Muscle of arm (tissue), 1 donor: ENCODE measurements at regions not wholly inside any gene's neighbourhood (a gene's known extent, or its start where the extent isn't known, plus 50 kb on each side); places are given as distances from the start of the nearest gene placed in this dataset.

Source experiments
- DNase-seq: peaks from one replicate; pipeline ENCODE4 v3.0.0-alpha.2; 2013

DNA sequence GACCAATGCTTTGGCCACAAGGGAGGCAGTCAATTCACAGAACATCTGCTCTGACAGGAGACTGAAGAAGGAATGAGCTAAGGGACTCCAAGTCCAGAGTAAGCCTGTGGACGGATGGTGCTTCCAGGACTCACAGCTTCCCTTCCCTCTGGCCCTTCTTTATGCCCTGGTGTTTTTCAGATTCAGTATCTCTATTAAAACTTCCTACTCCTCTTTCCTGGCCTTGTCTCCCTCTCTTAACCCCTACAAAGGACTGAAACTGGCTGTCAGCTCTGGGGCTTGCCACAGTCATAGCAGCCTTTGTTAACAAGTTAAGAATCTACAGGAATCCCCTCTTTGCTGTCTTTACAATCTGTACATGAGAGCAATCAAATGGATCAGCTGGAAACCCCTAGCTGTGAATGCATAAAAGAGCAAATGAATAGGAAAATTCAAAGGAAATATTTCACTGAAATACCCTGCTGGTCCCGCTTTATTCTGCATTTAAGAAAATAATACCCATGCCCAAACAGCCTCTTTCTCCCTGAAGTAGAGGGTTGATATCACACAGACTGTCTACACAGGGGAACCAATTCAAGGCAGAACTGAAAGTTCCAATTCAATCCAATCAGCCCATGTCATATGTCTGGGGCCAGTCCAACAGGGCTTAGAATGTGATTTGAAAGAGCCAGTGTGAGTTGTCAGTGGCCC is 192.3 kb downstream of the MZT1 start:
- no peak for DNase-seq

DNA sequence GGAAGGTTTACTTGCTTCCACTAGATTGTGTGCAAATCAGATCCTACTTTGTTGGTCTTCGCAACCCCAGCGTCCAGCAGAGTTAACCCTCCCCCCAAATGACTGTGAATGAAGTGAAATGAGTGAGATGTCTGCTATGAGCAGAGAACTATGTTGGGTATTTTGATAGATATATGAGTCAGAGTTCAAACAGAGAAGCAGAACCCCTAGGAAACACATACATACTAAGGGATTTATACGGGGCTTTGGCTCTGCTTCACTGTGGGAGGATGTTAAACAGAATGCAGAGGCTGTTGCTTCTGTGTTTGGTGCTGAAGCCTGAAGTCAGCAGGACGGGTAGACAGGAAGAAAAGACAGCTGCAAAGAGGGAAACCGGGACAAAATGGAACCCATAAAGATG is 197.0 kb downstream of the MZT1 start:
- no peak for DNase-seq

DNA sequence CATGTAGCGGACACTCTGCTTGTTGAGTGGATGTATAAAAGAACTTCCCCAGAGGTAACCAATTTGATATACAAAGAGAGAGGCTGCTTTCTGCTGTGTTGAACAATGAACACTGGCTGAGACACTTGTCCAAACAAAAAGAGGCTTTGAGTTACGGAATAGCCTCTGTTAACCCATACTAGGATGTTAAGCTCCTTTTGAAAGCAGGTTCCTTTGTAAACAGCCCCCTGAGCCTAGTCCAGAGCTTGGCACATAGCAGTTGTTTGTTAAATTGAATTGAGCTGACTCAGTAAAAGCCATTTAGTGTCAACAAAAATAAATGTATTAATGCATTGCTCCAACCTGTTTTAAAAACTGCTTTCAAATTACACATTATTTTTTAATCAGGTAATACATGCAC is 200.1 kb downstream of the MZT1 start:
- DNase-seq: no peak

GRCh38 chr13:72523593-72523992 is 203.8 kb downstream of the MZT1 start:
- no peak for DNase-seq

GRCh38 chr13:72523049-72523448 is 204.4 kb downstream of the MZT1 start:
- no peak for DNase-seq

- no peak for DNase-seq
Observed at GRCh38 chr13:72521940-72522661, 205.3 kb downstream of the MZT1 start.

- DNase-seq: peak; percentile 7
Observed at GRCh38 chr13:72514146-72514545, 213.3 kb downstream of the MZT1 start.

DNA sequence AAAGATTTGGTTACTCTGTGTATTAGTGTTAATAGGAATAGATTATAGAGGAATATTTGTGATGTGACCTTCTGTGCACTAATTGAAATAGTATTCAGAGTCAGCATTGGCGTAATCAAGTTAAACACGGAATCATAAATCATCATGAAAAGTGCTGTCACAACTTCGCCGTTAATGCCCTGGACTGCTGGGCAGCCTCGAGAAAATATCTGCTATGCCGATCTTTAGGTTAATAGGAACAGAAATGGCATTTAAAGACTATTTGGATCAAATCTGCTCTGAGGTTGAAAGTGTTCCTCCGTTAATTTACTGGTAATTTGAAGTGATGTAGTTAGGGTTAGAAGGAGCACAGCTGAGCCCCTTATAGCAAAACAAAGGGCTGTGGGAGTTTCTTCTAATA is 219.0 kb downstream of the MZT1 start:
- no peak for DNase-seq

- no peak for DNase-seq
Observed at GRCh38 chr13:72507416-72508199, 219.8 kb downstream of the MZT1 start.

DNA sequence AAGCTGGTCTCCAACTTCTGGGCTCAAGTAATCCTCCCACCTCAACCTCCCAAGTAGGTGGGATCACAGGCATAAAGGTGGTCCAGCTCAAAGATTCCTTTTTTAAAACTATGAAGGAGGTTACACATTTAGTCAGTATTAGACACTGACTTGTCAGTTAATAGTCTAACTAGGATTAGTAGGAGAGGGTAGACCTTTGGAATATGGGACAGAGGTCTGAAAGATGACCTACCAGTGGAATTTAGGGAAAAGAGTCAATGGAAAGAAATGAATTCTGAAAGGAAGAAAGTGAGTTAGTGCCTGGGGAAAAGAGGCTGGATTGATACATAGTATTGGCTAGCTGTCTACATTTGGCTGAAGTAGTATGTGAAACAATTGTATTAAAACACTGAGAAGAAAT is 220.7 kb downstream of the MZT1 start:
- DNase-seq: no peak

GRCh38 chr13:72505376-72505775 is 222.1 kb downstream of the MZT1 start:
- DNase-seq: no peak

- no peak for DNase-seq
Observed at GRCh38 chr13:72504131-72504841, 223.1 kb downstream of the MZT1 start.

GRCh38 chr13:72500851-72501250 is 226.6 kb downstream of the MZT1 start:
- DNase-seq: no peak

DNA sequence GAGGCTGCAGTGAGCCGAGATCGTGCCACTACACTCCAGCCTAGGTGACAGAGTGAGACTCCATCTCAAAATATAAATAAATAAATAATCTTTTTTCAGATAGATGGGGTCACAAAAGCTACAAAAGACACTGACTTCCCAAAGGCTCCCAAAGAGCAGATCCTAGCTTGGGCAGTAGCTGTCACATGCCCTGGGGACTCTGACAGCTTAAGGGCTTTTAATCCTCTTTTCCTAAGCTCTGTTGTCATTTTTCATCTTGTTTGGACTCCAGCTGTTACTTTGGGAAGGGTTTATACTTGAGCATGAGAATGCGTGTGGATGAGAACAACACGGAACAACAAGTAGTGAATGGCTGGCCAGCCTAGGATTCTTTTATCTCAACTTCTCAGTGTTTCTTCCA is 231.7 kb downstream of the MZT1 start:
- DNase-seq: no peak

DNA sequence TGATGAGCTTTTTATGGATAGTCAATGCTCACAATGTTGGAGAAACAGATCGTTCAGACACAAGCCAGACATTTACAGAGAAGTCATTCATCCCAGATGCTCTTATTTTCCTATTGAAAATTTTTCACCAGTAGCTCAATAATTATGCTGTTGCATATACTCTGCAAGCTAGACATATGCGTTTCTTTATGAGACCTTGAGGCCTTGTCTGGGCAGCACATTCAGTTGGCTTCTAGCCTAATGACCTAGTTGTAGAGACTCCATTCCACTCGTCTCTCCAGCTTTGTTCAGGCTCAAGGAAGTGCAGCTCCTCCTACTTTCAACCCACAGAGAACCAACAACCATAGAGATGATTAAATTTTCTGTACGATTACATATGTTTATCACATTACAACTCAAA is 237.7 kb downstream of the MZT1 start:
- DNase-seq: no peak

- no peak for DNase-seq
Observed at GRCh38 chr13:72473321-72473720, 254.1 kb downstream of the MZT1 start.

DNA sequence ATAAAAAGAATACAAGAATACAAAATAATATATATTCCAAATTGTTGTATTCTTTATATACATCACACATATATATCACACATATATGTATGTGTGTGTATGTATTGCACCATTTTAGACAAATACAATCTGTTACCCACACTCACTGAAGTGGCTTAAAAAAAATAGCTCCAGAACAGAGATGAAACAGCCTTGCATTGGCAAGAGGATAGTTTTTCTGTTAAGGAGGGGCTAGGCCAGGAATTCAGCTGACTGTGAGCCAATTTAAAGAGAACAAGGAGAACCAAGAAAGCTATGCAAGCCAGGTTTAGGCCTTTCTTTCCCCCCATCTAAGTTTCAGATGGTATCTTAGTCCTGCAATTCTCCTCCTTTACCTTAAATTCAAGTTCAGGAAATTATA is 257.5 kb downstream of the MZT1 start:
- DNase-seq: no peak

- DNase-seq: no peak
Observed at GRCh38 chr13:72463561-72463960, 263.9 kb downstream of the MZT1 start.

DNA sequence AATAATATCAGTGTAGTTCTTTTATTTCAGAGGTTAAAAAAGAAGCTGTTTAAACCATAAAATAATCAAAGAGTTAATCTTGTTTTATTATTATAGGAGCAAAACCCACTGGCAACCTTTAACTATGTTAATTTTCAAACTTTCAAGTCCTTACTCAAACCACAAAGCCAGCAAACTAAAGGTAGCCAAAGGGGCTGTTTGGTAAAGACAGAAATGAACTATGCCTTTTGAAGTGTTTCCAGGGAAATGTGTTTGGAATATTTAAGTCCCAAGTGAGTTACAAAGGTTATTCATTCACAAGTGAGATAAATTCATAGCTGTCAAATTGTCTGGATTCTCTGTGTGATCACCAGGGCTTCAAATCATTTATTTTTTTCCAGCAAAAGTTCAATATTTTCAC is 264.7 kb downstream of the MZT1 start:
- no peak for DNase-seq

DNA sequence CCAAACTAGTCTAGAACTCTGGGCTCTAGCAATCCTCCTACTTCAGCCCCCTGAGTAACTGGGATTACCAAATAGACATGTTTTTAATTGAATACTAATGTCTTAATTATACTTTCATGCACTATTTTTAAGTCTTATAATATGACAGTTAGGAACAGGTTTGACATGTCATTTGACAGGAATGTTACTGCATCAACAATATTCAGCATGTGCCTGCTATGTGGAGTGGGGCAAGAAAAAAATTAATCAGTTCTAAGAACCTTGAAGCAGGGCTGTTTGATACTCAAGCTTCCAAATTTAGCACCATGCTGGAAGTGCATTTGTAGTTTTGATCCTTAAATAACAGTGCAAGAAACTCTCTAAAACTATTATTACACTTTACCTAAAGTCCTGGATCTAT is 265.3 kb downstream of the MZT1 start:
- DNase-seq: no peak

GRCh38 chr13:72458701-72459100 is 268.7 kb downstream of the MZT1 start:
- DNase-seq: no peak

GRCh38 chr13:72457151-72457550 is 270.3 kb downstream of the MZT1 start:
- no peak for DNase-seq
